Erythroblast (primary cell): ENCODE measurements at regions not wholly inside any gene's neighbourhood (a gene's known extent, or its start where the extent isn't known, plus 50 kb on each side); places are given as distances from the start of the nearest gene placed in this dataset.

Source experiments
- GATA1 ChIP-seq: IDR thresholded peaks from 2 replicates; pipeline ENCODE4 v1.6.1; 2011; ENCODE audit warnings: low read depth, mild to moderate bottlenecking, control low read depth, low read length, moderate library complexity
- POLR2A ChIP-seq: IDR thresholded peaks from 2 replicates; pipeline ENCODE4 v1.6.1; 2011; ENCODE audit warnings: mild to moderate bottlenecking, low read length

DNA sequence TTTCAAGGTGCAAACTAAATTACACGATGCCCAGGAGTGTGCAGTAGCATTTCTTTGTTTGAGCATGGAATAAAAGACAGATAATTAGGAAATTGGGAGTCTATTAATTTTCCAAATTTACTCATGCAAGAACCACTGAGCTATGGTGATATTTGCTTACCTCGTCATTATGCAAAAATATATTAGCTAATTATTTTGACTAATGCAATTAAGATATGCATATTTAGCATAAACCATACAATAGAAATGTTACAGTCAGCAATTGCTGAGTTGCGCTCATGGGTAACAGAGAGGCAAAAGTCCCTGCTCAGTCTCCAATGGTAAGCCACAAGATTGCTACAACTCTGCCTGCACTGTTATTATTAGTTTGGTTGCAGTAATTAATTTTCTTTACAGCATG, 342.0 kb downstream of the TXNL1 start:
- TF ChIP-seq POLR2A: no peak
- TF ChIP-seq GATA1: no peak
